IMR-90 (cell line): ENCODE measurements at regions not wholly inside any gene's neighbourhood (a gene's known extent, or its start where the extent isn't known, plus 50 kb on each side); places are given as distances from the start of the nearest gene placed in this dataset.

Experiments
- ATAC-seq: fragments of 200-7000 bp; cut with Tn5 transposase; 2 replicates; pipeline ENCODE4 v1.9.1; 2020; ENCODE audit warnings: low read depth, mild to moderate bottlenecking, moderate library complexity
- BruUV-seq: library from RNA; stranded (reverse); fragments of 400-500 nt; replicated peaks from 2 replicates; lab custom pipeline; 2021; lab: Mats Ljungman, UMichigan
- CTCF ChIA-PET: fragments of 300-600 bp; formaldehyde crosslinking; extraction: SDS; loops from one replicate; lab custom pipeline; 2021; ENCODE audit warnings: antibody characterized with exemption; lab: Yijun Ruan, JAX
- POLR2A ChIA-PET: fragments of 300-600 bp; sonication (Branson Sonifier 250); formaldehyde crosslinking; loops from one replicate; lab custom pipeline; 2022; ENCODE audit warnings: antibody characterized with exemption; ENCODE audit not compliant: unreplicated experiment; lab: Charles Lee
- DNase-seq: peaks from one replicate; pipeline ENCODE4 v3.0.0; 2013
- H2AFZ ChIP-seq: replicated peaks from 2 replicates; pipeline ENCODE3; 2013; ENCODE audit warnings: low read length, mild to moderate bottlenecking; ENCODE audit not compliant: poor library complexity
- H2AK5ac ChIP-seq: 2 replicates; pipeline ENCODE4 v1.6.1; 2013; ENCODE audit warnings: low read depth, low read length, inconsistent platforms
- H2AK9ac ChIP-seq: replicated peaks from 2 replicates; pipeline ENCODE3; 2013; ENCODE audit warnings: mild to moderate bottlenecking, low read depth, low read length, moderate library complexity; ENCODE audit not compliant: poor library complexity
- H2BK120ac ChIP-seq: 2 replicates; pipeline ENCODE4 v1.6.1; 2013; ENCODE audit warnings: low read depth, low read length, inconsistent platforms
- H2BK15ac ChIP-seq: 3 replicates; pipeline ENCODE4 v1.6.1; 2013; ENCODE audit warnings: low read depth, low read length, inconsistent platforms
- H2BK20ac ChIP-seq: 2 replicates; pipeline ENCODE4 v1.6.1; 2013; ENCODE audit warnings: low read depth, mild to moderate bottlenecking, inconsistent platforms, low read length, moderate library complexity
- H2BK5ac ChIP-seq: 2 replicates; pipeline ENCODE4 v1.6.1; 2013; ENCODE audit warnings: mild to moderate bottlenecking, low read depth, low read length, inconsistent platforms; ENCODE audit not compliant: poor library complexity, severe bottlenecking
- H3K14ac ChIP-seq: replicated peaks from 2 replicates; pipeline ENCODE4 v1.6.1; 2013; ENCODE audit warnings: low read depth, low read length, inconsistent platforms
- H3K18ac ChIP-seq: 2 replicates; pipeline ENCODE4 v1.6.1; 2013; ENCODE audit warnings: low read depth, low read length, control low read depth
- H3K23ac ChIP-seq: 2 replicates; pipeline ENCODE4 v1.6.1; 2013; ENCODE audit warnings: low read depth, low read length, inconsistent platforms
- H3K27ac ChIP-seq: 2 replicates; pipeline ENCODE4 v1.5.1; 2013; ENCODE audit warnings: mild to moderate bottlenecking, control low read depth, low read length; ENCODE audit not compliant: insufficient read depth
- H3K27me3 ChIP-seq: 2 replicates; pipeline ENCODE4 v1.6.1; 2013; ENCODE audit warnings: low read length; ENCODE audit not compliant: control insufficient read depth, insufficient read depth
- H3K36me3 ChIP-seq: 2 replicates; pipeline ENCODE4 v1.6.1; 2013; ENCODE audit warnings: low read length, mixed read lengths; ENCODE audit not compliant: control insufficient read depth, insufficient read depth
- H3K4ac ChIP-seq: 2 replicates; pipeline ENCODE4 v1.6.1; 2013; ENCODE audit warnings: low read depth, low read length, inconsistent platforms
- H3K4me1 ChIP-seq: 2 replicates; pipeline ENCODE4 v1.6.1; 2013; ENCODE audit warnings: low read length, mixed read lengths; ENCODE audit not compliant: control insufficient read depth, insufficient read depth
- H3K4me2 ChIP-seq: 2 replicates; pipeline ENCODE4 v1.6.1; 2013; ENCODE audit warnings: low read depth, mild to moderate bottlenecking, control low read depth, low read length, moderate library complexity
- H3K4me3 ChIP-seq: 2 replicates; pipeline ENCODE4 v1.5.1; 2013; ENCODE audit warnings: low read depth, mild to moderate bottlenecking, control low read depth, low read length, moderate library complexity; ENCODE audit not compliant: insufficient read depth
- H3K56ac ChIP-seq: 2 replicates; pipeline ENCODE4 v1.6.1; 2013; ENCODE audit warnings: low read length, inconsistent platforms; ENCODE audit not compliant: insufficient read depth; ENCODE audit errors: extremely low read depth
- H3K79me1 ChIP-seq, 2 experiments: 2 replicates each; pipeline ENCODE4 v1.6.1; 2013; ENCODE audit warnings: low read length in 2 of 2, inconsistent platforms in 1 of 2, low read depth in 1 of 2
- H3K9ac ChIP-seq: 2 replicates; pipeline ENCODE4 v1.6.1; 2013; ENCODE audit warnings: low read depth, low read length, control low read depth
- H3K9me1 ChIP-seq: 2 replicates; pipeline ENCODE4 v1.6.1; 2013; ENCODE audit warnings: low read length, inconsistent platforms; ENCODE audit not compliant: insufficient read depth
- H3K9me3 ChIP-seq: 2 replicates; pipeline ENCODE4 v1.6.1; 2013; ENCODE audit warnings: low read length; ENCODE audit not compliant: control insufficient read depth, insufficient read depth
- H4K20me1 ChIP-seq: 2 replicates; pipeline ENCODE4 v1.6.1; 2013; ENCODE audit warnings: low read length, inconsistent platforms; ENCODE audit not compliant: insufficient read depth
- H4K5ac ChIP-seq: 2 replicates; pipeline ENCODE4 v1.6.1; 2013; ENCODE audit warnings: mild to moderate bottlenecking, low read depth, low read length, control low read depth
- H4K8ac ChIP-seq, 2 experiments: 2 replicates each; pipeline ENCODE4 v1.6.1; 2013; ENCODE audit warnings: low read depth in 2 of 2, low read length in 2 of 2, control low read depth in 1 of 2, inconsistent platforms in 1 of 2
- H4K91ac ChIP-seq: 2 replicates; pipeline ENCODE4 v1.6.1; 2013; ENCODE audit warnings: low read depth, low read length, inconsistent platforms; ENCODE audit not compliant: insufficient read depth
- CEBPB ChIP-seq: IDR thresholded peaks from 2 replicates; pipeline ENCODE4 v1.6.1; 2012; ENCODE audit warnings: low read depth, low read length, improper control_type of control experiment
- MAFK ChIP-seq: IDR thresholded peaks from 2 replicates; pipeline ENCODE4 v1.6.1; 2012; ENCODE audit warnings: low read depth, low read length, improper control_type of control experiment
- USF2 ChIP-seq: fragments of 150-350 bp; IDR thresholded peaks from 2 replicates; pipeline ENCODE4 v1.6.1; 2017; ENCODE audit warnings: mild to moderate bottlenecking, antibody characterized with exemption, low read length, low read depth
- WGBS, 2 experiments: methylation state at CpG; one replicate each; pipeline versions ENCODE4 v1.1.5 to v1.1.7; 2013; ENCODE audit warnings: missing lambda C conversion rate in 2 of 2; ENCODE audit not compliant: insufficient read length in 1 of 2; ENCODE audit errors: extremely low coverage in 2 of 2; 5-methylcytosine and 5-hydroxymethylcytosine counted together
- dilution Hi-C: fragments of 300-500 bp; cut with HindIII; formaldehyde crosslinking; loops from one replicate; pipeline ENCODE4 v1.14.3; 2018; ENCODE audit warnings: low sequenced_read_pairs; ENCODE audit not compliant: unreplicated experiment
- in situ Hi-C: fragments of 300-500 bp; cut with MboI; formaldehyde crosslinking; loops from 3 replicates; pipeline ENCODE4 v1.14.3; 2019; ENCODE audit warnings: low sequenced_read_pairs, inconsistent platforms, mixed read lengths
- intact Hi-C: fragments of 100-400 bp; cut with micrococcal nuclease; formaldehyde crosslinking; loops from 2 replicates; pipeline ENCODE4 v1.10.0; 2022

GRCh38 chr3:28587723-28588122, 239.1 kb upstream of the AZI2 start:
- Histone ChIP-seq H3K4me1 (no peaks in the 10 kb centered on the region), H2AK5ac (no peak overlapping the region), H3K79me1 (no peaks in the 10 kb centered on the region), H3K9me3 (no peaks in the 10 kb centered on the region), H3K56ac (no peak overlapping the region), H3K9ac (no peak overlapping the region), H3K14ac (no peak overlapping the region), H3K27ac (no peak overlapping the region), H3K4me3 (no peak overlapping the region), H2AK9ac (no peak overlapping the region), H2BK5ac (no peak overlapping the region), H3K36me3 (no peaks in the 10 kb centered on the region), H2BK20ac (no peak overlapping the region), H3K23ac (no peak overlapping the region), H4K91ac (no peak overlapping the region), H3K18ac (no peak overlapping the region), H3K4ac (no peak overlapping the region), H2AFZ (no peak overlapping the region), H2BK15ac (no peak overlapping the region), H3K4me2 (no peak overlapping the region), H3K27me3 (no peaks in the 10 kb centered on the region), H3K9me1 (no peaks in the 10 kb centered on the region), H4K8ac (no peak overlapping the region), H4K20me1 (no peaks in the 10 kb centered on the region), H2BK120ac (no peak overlapping the region), H4K5ac (no peak overlapping the region)
- BruUV-seq, result no TSS peak
- POLR2A ChIA-PET, result no interaction called here
- in situ Hi-C loops (no loop called here), dilution Hi-C loops (no loop called here), intact Hi-C loops (no loop called here)
- TF ChIP-seq USF2 (no peak), CEBPB (peak; percentile 68), MAFK (no peak)
- no peak for ATAC-seq
- DNase-seq, result no peak
- no CpG with 5 or more reads among the region's 3 CpGs for WGBS, 2 experiments
- CTCF ChIA-PET, result no interaction called here
